ENCODE measurements at regions not wholly inside any gene's neighbourhood (a gene's known extent, or its start where the extent isn't known, plus 50 kb on each side); places are given as distances from the start of the nearest gene placed in this dataset.

GRCh38 chr18:75698861-75699260 lies 271.4 kb upstream of the SMIM21 start:
- no peaks in the 10 kb centered on the region for H3K9me2 ChIP-seq (replicated peaks; ENCODE audit: insufficient read depth, low read length)
- H4K20me1 ChIP-seq (ENCODE audit: low read depth, low read length), result no peaks in the 10 kb centered on the region
- H3K27me3 ChIP-seq (ENCODE audit: low read length), result no peaks in the 10 kb centered on the region
- H3K4me2 ChIP-seq (ENCODE audit: low read depth, low read length, poor library complexity, severe bottlenecking), result no peak overlapping the region
- H3K9ac ChIP-seq (ENCODE audit: low read length), result no peak overlapping the region
- no peak overlapping the region for H3K4me3 ChIP-seq (ENCODE audit: insufficient read depth, low read length, poor library complexity, severe bottlenecking)
- no peaks in the 10 kb centered on the region for H3K79me2 ChIP-seq (ENCODE audit: insufficient read depth, low read length)
- H3F3A ChIP-seq (ENCODE audit: insufficient read depth), result no peaks in the 10 kb centered on the region
- no peak overlapping the region for H3K27ac ChIP-seq (ENCODE audit: low read depth, low read length)
- H3K9me3 ChIP-seq (ENCODE audit: insufficient read depth, low read length), result no peaks in the 10 kb centered on the region; the same call in 1 of the 2 replicates
- no peak overlapping the region for H2AFZ ChIP-seq (ENCODE audit: low read depth, low read length, severe bottlenecking)
- no peaks in the 10 kb centered on the region for H3K36me3 ChIP-seq (ENCODE audit: low read length)
- TF ChIP-seq EZH2phosphoT487 (conservative IDR thresholded peaks at IDR 0.05; ENCODE audit: low read length), result no peak
- TF ChIP-seq CTCF (IDR thresholded peaks at IDR 0.05; ENCODE audit: insufficient read depth, low read length, poor library complexity, severe bottlenecking), result no peak

DNA sequence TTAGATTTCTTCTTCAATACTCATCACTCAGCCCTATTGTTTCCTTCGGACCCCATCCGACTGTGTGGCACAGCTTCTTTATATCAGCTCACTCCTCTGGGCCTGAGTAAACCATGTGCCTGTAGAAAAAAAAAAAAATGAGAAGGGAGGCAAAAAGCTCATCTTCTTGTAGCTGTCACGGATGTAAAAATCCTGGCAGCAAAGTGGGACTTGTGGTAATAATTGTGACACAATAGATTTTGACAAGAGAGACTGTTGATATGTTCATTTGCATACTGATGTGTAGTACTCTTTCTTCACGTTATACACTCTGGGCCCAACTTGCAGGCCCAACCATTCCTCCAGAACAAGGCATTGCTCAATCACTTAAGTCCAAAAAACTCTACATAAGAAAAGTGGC lies 270.0 kb upstream of the SMIM21 start:
- Histone ChIP-seq H3K27ac (ENCODE audit: low read depth, low read length) (no peak overlapping the region), H3K4me2 (ENCODE audit: low read depth, low read length, poor library complexity, severe bottlenecking) (no peak overlapping the region), H3K9ac (ENCODE audit: low read length) (no peak overlapping the region), H3K36me3 (ENCODE audit: low read length) (no peaks in the 10 kb centered on the region), H4K20me1 (ENCODE audit: low read depth, low read length) (no peaks in the 10 kb centered on the region), H3F3A (ENCODE audit: insufficient read depth) (no peaks in the 10 kb centered on the region), H3K9me3 (ENCODE audit: insufficient read depth, low read length) (no peaks in the 10 kb centered on the region), H3K27me3 (ENCODE audit: low read length) (no peaks in the 10 kb centered on the region), H3K4me3 (ENCODE audit: insufficient read depth, low read length, poor library complexity, severe bottlenecking) (no peak overlapping the region), H3K79me2 (ENCODE audit: insufficient read depth, low read length) (no peaks in the 10 kb centered on the region), H3K9me2 (replicated peaks; ENCODE audit: insufficient read depth, low read length) (no peaks in the 10 kb centered on the region), H2AFZ (ENCODE audit: low read depth, low read length, severe bottlenecking) (no peak overlapping the region)
- TF ChIP-seq EZH2phosphoT487 (conservative IDR thresholded peaks at IDR 0.05; ENCODE audit: low read length) (no peak), CTCF (IDR thresholded peaks at IDR 0.05; ENCODE audit: insufficient read depth, low read length, poor library complexity, severe bottlenecking) (no peak)

DNA sequence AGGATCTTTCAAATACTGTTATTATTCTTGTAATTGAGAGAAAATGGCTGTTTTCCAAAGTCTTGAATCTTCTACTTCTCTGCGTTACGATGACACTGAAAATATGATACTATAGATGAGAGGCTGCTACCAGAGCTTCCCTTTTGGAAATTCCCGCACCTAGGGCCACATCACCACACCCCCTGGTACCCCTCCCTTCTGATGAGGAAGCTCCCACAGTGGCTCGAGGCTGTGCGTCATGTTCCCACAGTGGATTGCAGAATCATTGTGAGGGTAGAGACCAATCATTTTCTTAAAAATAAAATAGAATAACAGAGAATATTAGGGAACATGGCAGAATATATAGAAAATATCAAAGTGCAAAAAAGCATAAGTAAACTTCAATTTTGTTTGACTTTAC lies 268.9 kb upstream of the SMIM21 start:
- H3K27ac ChIP-seq (ENCODE audit: low read depth, low read length), result no peak overlapping the region
- H3K36me3 ChIP-seq (ENCODE audit: low read length), result no peaks in the 10 kb centered on the region
- no peak overlapping the region for H3K4me2 ChIP-seq (ENCODE audit: low read depth, low read length, poor library complexity, severe bottlenecking)
- no peaks in the 10 kb centered on the region for H3K27me3 ChIP-seq (ENCODE audit: low read length)
- H3K9me2 ChIP-seq (replicated peaks; ENCODE audit: insufficient read depth, low read length), result no peaks in the 10 kb centered on the region
- TF ChIP-seq CTCF (IDR thresholded peaks at IDR 0.05; ENCODE audit: insufficient read depth, low read length, poor library complexity, severe bottlenecking) (no peak), EZH2phosphoT487 (conservative IDR thresholded peaks at IDR 0.05; ENCODE audit: low read length) (no peak)
- no peaks in the 10 kb centered on the region for H3K79me2 ChIP-seq (ENCODE audit: insufficient read depth, low read length)
- H3K9me3 ChIP-seq (ENCODE audit: insufficient read depth, low read length), result no peaks in the 10 kb centered on the region
- no peak overlapping the region for H3K9ac ChIP-seq (ENCODE audit: low read length)
- no peak overlapping the region for H2AFZ ChIP-seq (ENCODE audit: low read depth, low read length, severe bottlenecking)
- H3K4me3 ChIP-seq (ENCODE audit: insufficient read depth, low read length, poor library complexity, severe bottlenecking), result no peak overlapping the region
- no peaks in the 10 kb centered on the region for H3F3A ChIP-seq (ENCODE audit: insufficient read depth)
- no peaks in the 10 kb centered on the region for H4K20me1 ChIP-seq (ENCODE audit: low read depth, low read length)
